ENCODE measurements at regions not wholly inside any gene's neighbourhood (a gene's known extent, or its start where the extent isn't known, plus 50 kb on each side); places are given as distances from the start of the nearest gene placed in this dataset.

DNA sequence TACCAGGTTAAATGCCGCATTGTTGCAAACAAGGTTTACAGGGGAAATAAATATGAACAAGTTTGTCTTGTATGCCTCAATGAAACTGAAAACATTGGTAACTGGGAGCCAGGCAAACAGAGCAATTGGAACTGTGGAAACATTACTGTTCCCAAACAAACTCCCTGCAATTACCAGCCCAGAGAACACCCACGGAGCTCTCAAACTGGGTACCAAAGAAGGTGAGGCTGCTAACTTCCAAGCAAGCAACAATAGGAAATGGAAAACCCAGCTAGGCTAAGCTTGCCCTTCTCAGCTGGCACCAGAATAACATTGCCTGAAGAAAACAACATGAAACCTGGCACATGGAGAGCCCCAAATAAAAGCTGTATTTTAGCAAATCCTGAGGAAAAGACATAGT lies 218.9 kb upstream of the THRB start:
- H3K4me3 ChIP-seq (ENCODE audit: low read depth, low read length) = no peak overlapping the region
- TF ChIP-seq, protein P1, sequence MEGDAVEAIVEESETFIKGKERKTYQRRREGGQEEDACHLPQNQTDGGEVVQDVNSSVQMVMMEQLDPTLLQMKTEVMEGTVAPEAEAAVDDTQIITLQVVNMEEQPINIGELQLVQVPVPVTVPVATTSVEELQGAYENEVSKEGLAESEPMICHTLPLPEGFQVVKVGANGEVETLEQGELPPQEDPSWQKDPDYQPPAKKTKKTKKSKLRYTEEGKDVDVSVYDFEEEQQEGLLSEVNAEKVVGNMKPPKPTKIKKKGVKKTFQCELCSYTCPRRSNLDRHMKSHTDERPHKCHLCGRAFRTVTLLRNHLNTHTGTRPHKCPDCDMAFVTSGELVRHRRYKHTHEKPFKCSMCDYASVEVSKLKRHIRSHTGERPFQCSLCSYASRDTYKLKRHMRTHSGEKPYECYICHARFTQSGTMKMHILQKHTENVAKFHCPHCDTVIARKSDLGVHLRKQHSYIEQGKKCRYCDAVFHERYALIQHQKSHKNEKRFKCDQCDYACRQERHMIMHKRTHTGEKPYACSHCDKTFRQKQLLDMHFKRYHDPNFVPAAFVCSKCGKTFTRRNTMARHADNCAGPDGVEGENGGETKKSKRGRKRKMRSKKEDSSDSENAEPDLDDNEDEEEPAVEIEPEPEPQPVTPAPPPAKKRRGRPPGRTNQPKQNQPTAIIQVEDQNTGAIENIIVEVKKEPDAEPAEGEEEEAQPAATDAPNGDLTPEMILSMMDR (IDR thresholded peaks at IDR 0.05; ENCODE audit: low read depth, low read length, missing control alignments) = no peak
- no peak for DNase-seq (ENCODE audit: low read depth)

DNA sequence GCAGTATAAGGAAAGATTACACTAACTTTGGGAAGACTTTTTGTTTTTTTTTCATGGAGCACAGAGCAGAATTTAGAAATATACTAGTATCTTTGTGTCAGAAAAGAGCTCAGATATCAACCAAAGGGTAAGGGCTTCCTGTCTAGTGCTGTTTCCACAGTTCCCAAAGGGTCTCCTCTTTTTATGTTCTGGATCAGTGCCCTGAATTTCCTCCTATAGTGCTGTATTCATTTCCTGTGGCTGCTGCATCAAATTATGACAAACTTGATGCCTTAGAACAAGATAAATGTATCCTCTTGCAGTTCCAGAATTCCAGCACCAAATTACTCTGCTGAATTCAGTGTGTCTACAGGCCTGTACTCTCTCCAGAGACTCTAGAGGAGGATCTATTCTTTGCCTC lies 219.8 kb upstream of the THRB start:
- no peak overlapping the region for H3K4me3 ChIP-seq (ENCODE audit: low read depth, low read length)
- DNase-seq (ENCODE audit: low read depth) = no peak
- TF ChIP-seq, protein P1 (IDR thresholded peaks at IDR 0.05; ENCODE audit: low read depth, low read length, missing control alignments) = no peak

DNA sequence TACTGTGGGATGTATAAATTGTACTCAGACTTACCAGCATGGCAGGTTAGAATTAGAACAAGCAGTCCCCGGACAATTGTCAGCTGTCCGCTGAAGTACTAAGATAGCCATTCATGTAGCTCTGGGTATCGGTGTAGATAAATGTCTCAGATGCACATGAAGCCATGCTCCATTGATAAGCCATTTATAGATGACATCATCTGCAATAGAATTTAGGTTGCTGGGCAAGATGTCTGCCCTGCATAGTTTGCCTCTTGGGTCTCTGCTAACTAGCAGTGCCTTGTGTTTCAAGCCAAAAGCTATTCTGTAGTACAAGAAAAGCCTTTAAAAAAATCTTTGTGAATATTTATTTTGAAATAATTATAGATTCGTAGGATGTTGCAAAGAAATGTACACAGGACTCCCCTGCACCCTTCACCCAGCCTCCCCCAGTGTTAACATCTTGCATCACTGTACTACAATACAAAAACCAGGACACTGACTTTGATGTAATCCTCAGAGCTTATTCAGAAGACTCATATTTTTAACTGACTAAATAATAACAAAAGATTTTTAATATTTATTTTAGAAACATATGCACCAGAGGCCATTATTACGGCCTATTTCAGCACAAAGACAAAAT lies 220.6 kb upstream of the THRB start:
- TF ChIP-seq, protein P1 (IDR thresholded peaks at IDR 0.05; ENCODE audit: low read depth, low read length, missing control alignments) = no peak
- no peak for DNase-seq (ENCODE audit: low read depth)
- H3K4me3 ChIP-seq (ENCODE audit: low read depth, low read length) = no peak overlapping the region

DNA sequence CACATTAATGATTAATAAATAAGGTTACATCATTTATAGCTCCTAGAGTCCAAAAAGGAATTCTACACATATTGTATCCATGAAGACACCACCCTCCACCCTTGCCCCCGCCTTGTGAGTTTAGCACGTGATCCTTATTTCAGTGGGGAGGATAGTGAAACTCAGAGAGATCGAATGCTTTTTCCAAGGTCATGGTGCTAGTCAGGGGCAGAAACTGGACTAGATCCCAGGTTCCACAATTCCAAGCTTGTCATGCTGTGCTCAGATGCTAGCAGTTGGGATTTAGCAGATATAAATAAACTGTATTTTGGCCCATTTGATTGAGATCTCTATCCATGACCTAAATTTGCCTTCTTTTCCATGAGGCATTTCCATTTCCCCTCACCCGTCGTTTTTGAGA lies 227.4 kb upstream of the THRB start:
- H3K4me3 ChIP-seq (ENCODE audit: low read depth, low read length) = no peak overlapping the region
- TF ChIP-seq, protein P1 (IDR thresholded peaks at IDR 0.05; ENCODE audit: low read depth, low read length, missing control alignments) = no peak
- DNase-seq (ENCODE audit: low read depth) = no peak

DNA sequence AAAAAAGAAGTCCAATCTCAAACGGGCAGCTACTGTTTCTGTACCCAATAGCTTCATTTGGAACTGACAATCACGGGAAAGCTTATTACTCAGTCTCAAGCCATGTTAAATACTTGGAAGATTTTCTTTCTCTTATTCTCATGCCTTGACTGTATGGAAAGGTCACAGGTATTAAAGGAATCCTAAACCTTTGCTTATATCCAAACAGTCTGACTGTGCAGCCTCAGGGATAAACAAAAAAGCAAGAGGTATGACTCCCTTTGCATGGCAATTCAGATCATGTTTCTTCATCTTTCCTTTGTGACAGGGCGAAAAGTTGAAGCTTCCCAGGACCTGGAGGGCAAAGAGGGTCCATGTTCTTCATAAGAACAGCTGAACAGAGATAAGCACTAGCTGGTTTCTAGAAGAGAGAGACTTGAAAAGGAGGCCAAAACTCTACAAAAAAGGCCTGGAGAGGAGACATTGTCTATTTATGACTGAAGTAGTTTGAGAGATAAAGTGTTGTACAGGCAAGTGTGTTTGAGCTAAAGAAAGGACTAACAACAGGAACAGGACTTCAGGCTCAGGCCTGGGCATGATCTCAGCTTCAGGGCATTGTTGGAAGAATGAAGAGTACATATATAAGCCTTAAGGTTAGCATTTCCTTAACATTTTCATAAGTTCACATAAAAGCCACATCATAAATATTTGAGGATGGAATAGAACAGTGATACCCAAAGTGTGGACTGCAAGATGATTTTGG lies 231.0 kb upstream of the THRB start:
- H3K4me3 ChIP-seq (ENCODE audit: low read depth, low read length) = no peak overlapping the region
- TF ChIP-seq, protein P1 (IDR thresholded peaks at IDR 0.05; ENCODE audit: low read depth, low read length, missing control alignments) = no peak
- no peak for DNase-seq (ENCODE audit: low read depth)

DNA sequence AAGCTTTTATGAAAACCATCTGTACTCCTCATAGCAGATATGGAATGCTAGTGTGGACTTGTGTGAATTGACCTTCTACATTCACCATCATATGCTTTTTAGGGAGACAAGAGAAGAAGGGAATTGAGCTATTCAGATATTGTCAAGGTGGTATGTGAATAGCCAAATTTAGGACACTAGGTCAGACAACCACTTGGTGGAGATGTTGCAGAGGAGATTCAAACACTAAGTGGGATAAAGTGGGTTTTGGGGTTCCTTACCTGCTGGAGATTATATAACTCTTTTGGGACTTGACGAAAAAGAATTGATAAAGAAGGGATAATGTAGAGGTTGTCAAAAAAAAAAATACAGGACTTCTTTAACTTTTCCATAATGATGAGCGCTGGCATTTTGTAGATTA lies 231.8 kb upstream of the THRB start:
- no peak overlapping the region for H3K4me3 ChIP-seq (ENCODE audit: low read depth, low read length)
- DNase-seq (ENCODE audit: low read depth) = no peak
- TF ChIP-seq, protein P1 (IDR thresholded peaks at IDR 0.05; ENCODE audit: low read depth, low read length, missing control alignments) = no peak

DNA sequence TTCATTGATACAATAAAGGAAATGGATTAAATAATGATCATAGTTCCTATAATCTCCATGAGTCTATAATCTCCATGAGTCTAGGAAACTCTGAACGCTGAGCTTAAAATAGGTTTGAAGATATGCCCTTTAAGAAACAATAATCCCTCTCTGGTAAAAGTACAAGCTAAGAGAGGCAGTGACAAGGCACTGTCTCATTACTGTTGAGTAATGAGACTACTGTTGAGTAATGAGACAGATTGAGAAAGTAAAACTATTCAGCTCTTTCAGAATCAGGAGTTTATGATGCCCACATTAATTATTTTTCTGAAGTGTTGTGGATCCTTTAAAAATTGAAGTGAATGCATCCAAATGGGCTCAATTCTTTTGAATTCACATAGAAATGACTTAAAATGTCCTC lies 235.5 kb upstream of the THRB start:
- DNase-seq (ENCODE audit: low read depth) = no peak
- TF ChIP-seq, protein P1 (IDR thresholded peaks at IDR 0.05; ENCODE audit: low read depth, low read length, missing control alignments) = no peak
- H3K4me3 ChIP-seq (ENCODE audit: low read depth, low read length) = no peak overlapping the region

All from GM12864 (cell line).